Endodermal cell (in vitro differentiated cells): ENCODE measurements at regions not wholly inside any gene's neighbourhood (a gene's known extent, or its start where the extent isn't known, plus 50 kb on each side); places are given as distances from the start of the nearest gene placed in this dataset.

Experiments
- DNase-seq: peaks from one replicate; pipeline ENCODE4 v3.0.0-alpha.2; 2017
- H3K27ac ChIP-seq: 2 replicates; pipeline ENCODE4 v1.5.1; 2013; ENCODE audit warnings: mild to moderate bottlenecking, low read depth, low read length, moderate library complexity
- H3K27me3 ChIP-seq: 2 replicates; pipeline ENCODE4 v1.6.1; 2013; ENCODE audit warnings: mild to moderate bottlenecking, low read length, moderate library complexity; ENCODE audit not compliant: insufficient read depth, control insufficient read depth, poor library complexity, severe bottlenecking
- H3K36me3 ChIP-seq: 2 replicates; pipeline ENCODE4 v1.7.0; 2013; ENCODE audit warnings: mild to moderate bottlenecking, low read length, moderate library complexity; ENCODE audit not compliant: control insufficient read depth, insufficient read depth
- H3K4me1 ChIP-seq: one replicate; pipeline ENCODE4 v1.7.0; 2013; ENCODE audit warnings: low read length; ENCODE audit not compliant: control insufficient read depth, insufficient read depth
- H3K4me3 ChIP-seq: 2 replicates; pipeline ENCODE4 v1.5.1; 2013; ENCODE audit warnings: mild to moderate bottlenecking, low read length, moderate library complexity
- H3K9ac ChIP-seq: 2 replicates; pipeline ENCODE4 v1.6.1; 2013; ENCODE audit warnings: mild to moderate bottlenecking, low read length, moderate library complexity; ENCODE audit not compliant: poor library complexity, severe bottlenecking; ENCODE audit errors: extremely low read depth
- H3K9me3 ChIP-seq: 2 replicates; pipeline ENCODE4 v1.6.1; 2013; ENCODE audit warnings: mild to moderate bottlenecking, low read length, moderate library complexity; ENCODE audit not compliant: control insufficient read depth
- H3K27ac Mint-ChIP-seq: 2 replicates; pipeline ENCODE4 v1.8.0; 2020; ENCODE audit warnings: mixed read lengths
- H3K27me3 Mint-ChIP-seq: 2 replicates; pipeline ENCODE4 v1.8.0; 2021; ENCODE audit warnings: mild to moderate bottlenecking, mixed read lengths; ENCODE audit not compliant: insufficient read depth
- H3K36me3 Mint-ChIP-seq: 2 replicates; pipeline ENCODE4 v1.8.0; 2020; ENCODE audit warnings: low read depth, mixed read lengths
- H3K4me1 Mint-ChIP-seq: 2 replicates; pipeline ENCODE4 v1.8.0; 2020; ENCODE audit warnings: mixed read lengths
- H3K4me3 Mint-ChIP-seq: 2 replicates; pipeline ENCODE4 v1.8.0; 2020; ENCODE audit warnings: mild to moderate bottlenecking, moderate library complexity, mixed read lengths
- H3K9me3 Mint-ChIP-seq: 2 replicates; pipeline ENCODE4 v1.8.0; 2020; ENCODE audit warnings: mild to moderate bottlenecking, mixed read lengths
- CTCF ChIP-seq: fragments of 200-600 bp; sonication (generic); conservative IDR thresholded peaks from 2 replicates; pipeline ENCODE4 v1.5.0; 2021; ENCODE audit warnings: antibody characterized with exemption, mild to moderate bottlenecking
- WGBS, 2 experiments: methylation state at CpG; one replicate each; pipeline versions ENCODE4 v1.1.5 to v1.1.7; 2013; ENCODE audit warnings: missing lambda C conversion rate in 2 of 2, mixed read lengths in 1 of 2; ENCODE audit not compliant: insufficient coverage in 1 of 2, insufficient read length in 1 of 2; 5-methylcytosine and 5-hydroxymethylcytosine counted together

- 83 to 88% methylated on average over 1 to 2 of the region's 2 CpGs for WGBS, 2 experiments
- Histone ChIP-seq H3K27me3 (no peaks in the 10 kb centered on the region), H3K9me3 (no peaks in the 10 kb centered on the region), H3K27ac (no peak overlapping the region), H3K9ac (no peak overlapping the region), H3K36me3 (no peaks in the 10 kb centered on the region), H3K4me1 (no peaks in the 10 kb centered on the region), H3K4me3 (no peak overlapping the region)
- Mint-ChIP-seq H3K36me3 (no peaks in the 10 kb centered on the region), H3K27ac (no peak overlapping the region), H3K27me3 (peaks cover 7% of the 10 kb centered on the region), H3K4me3 (no peak overlapping the region), H3K4me1 (no peaks in the 10 kb centered on the region), H3K9me3 (no peaks in the 10 kb centered on the region)
- DNase-seq, result no peak
- no peak for TF ChIP-seq CTCF
These were observed 1683.1 kb upstream of the ADGRL3 start for GRCh38 chr4:59517007-59517406.

GRCh38 chr4:59518005-59518823 is 1681.9 kb upstream of the ADGRL3 start:
- TF ChIP-seq CTCF, result no peak
- no peak overlapping the region for H3K27ac Mint-ChIP-seq
- peak overlapping the region; percentile 73 for H3K4me3 Mint-ChIP-seq
- peaks cover 7% of the 10 kb centered on the region for H3K27me3 Mint-ChIP-seq
- H3K27ac ChIP-seq, result no peak overlapping the region
- H3K9me3 ChIP-seq, result no peaks in the 10 kb centered on the region
- no peak overlapping the region for H3K4me3 ChIP-seq
- WGBS, 2 experiments, result 87 to 89% methylated on average over 9 to 22 of the region's 22 CpGs
- peak; percentile 73 for DNase-seq
- no peaks in the 10 kb centered on the region for H3K36me3 ChIP-seq
- H3K36me3 Mint-ChIP-seq, result no peaks in the 10 kb centered on the region
- no peaks in the 10 kb centered on the region for H3K4me1 Mint-ChIP-seq
- H3K9me3 Mint-ChIP-seq, result no peaks in the 10 kb centered on the region
- no peak overlapping the region for H3K9ac ChIP-seq
- no peaks in the 10 kb centered on the region for H3K27me3 ChIP-seq
- H3K4me1 ChIP-seq, result no peaks in the 10 kb centered on the region

GRCh38 chr4:59525885-59526284 is 1674.2 kb upstream of the ADGRL3 start:
- Histone ChIP-seq H3K4me3 (no peak overlapping the region), H3K9me3 (no peaks in the 10 kb centered on the region), H3K27ac (no peak overlapping the region), H3K36me3 (no peaks in the 10 kb centered on the region), H3K27me3 (no peaks in the 10 kb centered on the region), H3K9ac (no peak overlapping the region), H3K4me1 (no peaks in the 10 kb centered on the region)
- no peaks in the 10 kb centered on the region for H3K4me1 Mint-ChIP-seq
- no peak for DNase-seq
- H3K4me3 Mint-ChIP-seq, result no peak overlapping the region
- no peaks in the 10 kb centered on the region for H3K36me3 Mint-ChIP-seq
- H3K9me3 Mint-ChIP-seq, result peaks cover 8% of the 10 kb centered on the region
- no peak for TF ChIP-seq CTCF
- no peak overlapping the region for H3K27ac Mint-ChIP-seq
- no peaks in the 10 kb centered on the region for H3K27me3 Mint-ChIP-seq
